Nephron progenitor cell (in vitro differentiated cells): ENCODE measurements at regions not wholly inside any gene's neighbourhood (a gene's known extent, or its start where the extent isn't known, plus 50 kb on each side); places are given as distances from the start of the nearest gene placed in this dataset.

Experiments used
- DNase-seq: peaks from one replicate; pipeline ENCODE4 v3.0.0; 2021
- H3K27ac Mint-ChIP-seq: 2 replicates; pipeline ENCODE4 v1.8.0; 2021; ENCODE audit warnings: mild to moderate bottlenecking, moderate library complexity, mixed read lengths
- H3K27me3 Mint-ChIP-seq: 2 replicates; pipeline ENCODE4 v1.8.0; 2021; ENCODE audit warnings: mild to moderate bottlenecking, low read depth, mixed read lengths; ENCODE audit not compliant: poor library complexity
- H3K36me3 Mint-ChIP-seq: 2 replicates; pipeline ENCODE4 v1.8.0; 2021; ENCODE audit warnings: low read depth, mixed read lengths
- H3K4me1 Mint-ChIP-seq: 2 replicates; pipeline ENCODE4 v1.8.0; 2021; ENCODE audit warnings: mixed read lengths
- H3K4me3 Mint-ChIP-seq: 2 replicates; pipeline ENCODE4 v1.8.0; 2021; ENCODE audit warnings: mild to moderate bottlenecking, moderate library complexity, mixed read lengths
- H3K9me3 Mint-ChIP-seq: 2 replicates; pipeline ENCODE4 v1.8.0; 2021; ENCODE audit warnings: mild to moderate bottlenecking, moderate library complexity, mixed read lengths
- TF ChIP-seq, protein P1 (sequence below): fragments of 200-600 bp; sonication (generic); IDR thresholded peaks from 2 replicates; pipeline ENCODE4 v1.5.0; 2021; ENCODE audit warnings: antibody characterized with exemption

DNA sequence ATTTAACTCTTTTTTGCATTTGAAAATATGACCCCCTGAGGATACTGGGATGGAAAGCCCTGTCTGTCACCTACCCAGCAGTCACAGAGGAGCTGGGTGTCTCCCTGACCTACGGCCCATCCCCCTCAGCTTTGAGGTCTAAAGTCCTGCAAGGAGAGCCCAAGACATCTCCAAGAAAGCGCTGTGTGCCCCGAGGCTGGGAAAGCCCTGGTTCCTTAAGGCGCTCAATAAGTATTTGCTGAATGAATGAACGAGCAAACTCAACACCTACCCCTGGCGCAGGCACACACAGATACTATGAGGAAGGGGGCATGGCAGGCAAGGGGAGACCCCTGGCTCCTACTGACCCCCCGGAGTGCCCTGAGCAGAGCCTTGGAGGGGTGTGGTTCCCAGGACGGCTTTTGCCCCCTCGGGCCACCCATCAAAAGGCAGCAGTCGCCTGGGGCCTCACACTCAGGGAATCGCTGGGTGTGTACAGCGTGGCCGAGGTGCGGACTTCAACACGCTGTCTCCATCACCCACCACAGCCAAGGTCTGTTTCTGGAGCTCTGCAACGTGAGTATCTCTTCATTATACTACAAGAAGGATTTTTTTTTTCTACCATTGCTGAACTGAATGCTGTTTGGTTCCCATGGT lies 211.6 kb downstream of the ERCC6L2 start:
- peaks cover 14% of the 10 kb centered on the region for H3K9me3 Mint-ChIP-seq
- DNase-seq: no peak
- H3K4me1 Mint-ChIP-seq: peaks cover 64% of the 10 kb centered on the region
- TF ChIP-seq, protein P1, sequence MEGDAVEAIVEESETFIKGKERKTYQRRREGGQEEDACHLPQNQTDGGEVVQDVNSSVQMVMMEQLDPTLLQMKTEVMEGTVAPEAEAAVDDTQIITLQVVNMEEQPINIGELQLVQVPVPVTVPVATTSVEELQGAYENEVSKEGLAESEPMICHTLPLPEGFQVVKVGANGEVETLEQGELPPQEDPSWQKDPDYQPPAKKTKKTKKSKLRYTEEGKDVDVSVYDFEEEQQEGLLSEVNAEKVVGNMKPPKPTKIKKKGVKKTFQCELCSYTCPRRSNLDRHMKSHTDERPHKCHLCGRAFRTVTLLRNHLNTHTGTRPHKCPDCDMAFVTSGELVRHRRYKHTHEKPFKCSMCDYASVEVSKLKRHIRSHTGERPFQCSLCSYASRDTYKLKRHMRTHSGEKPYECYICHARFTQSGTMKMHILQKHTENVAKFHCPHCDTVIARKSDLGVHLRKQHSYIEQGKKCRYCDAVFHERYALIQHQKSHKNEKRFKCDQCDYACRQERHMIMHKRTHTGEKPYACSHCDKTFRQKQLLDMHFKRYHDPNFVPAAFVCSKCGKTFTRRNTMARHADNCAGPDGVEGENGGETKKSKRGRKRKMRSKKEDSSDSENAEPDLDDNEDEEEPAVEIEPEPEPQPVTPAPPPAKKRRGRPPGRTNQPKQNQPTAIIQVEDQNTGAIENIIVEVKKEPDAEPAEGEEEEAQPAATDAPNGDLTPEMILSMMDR: no peak
- peaks cover 13% of the 10 kb centered on the region for H3K27me3 Mint-ChIP-seq
- H3K27ac Mint-ChIP-seq: no peak overlapping the region
- H3K36me3 Mint-ChIP-seq: peaks cover 11% of the 10 kb centered on the region
- H3K4me3 Mint-ChIP-seq: no peak overlapping the region

DNA sequence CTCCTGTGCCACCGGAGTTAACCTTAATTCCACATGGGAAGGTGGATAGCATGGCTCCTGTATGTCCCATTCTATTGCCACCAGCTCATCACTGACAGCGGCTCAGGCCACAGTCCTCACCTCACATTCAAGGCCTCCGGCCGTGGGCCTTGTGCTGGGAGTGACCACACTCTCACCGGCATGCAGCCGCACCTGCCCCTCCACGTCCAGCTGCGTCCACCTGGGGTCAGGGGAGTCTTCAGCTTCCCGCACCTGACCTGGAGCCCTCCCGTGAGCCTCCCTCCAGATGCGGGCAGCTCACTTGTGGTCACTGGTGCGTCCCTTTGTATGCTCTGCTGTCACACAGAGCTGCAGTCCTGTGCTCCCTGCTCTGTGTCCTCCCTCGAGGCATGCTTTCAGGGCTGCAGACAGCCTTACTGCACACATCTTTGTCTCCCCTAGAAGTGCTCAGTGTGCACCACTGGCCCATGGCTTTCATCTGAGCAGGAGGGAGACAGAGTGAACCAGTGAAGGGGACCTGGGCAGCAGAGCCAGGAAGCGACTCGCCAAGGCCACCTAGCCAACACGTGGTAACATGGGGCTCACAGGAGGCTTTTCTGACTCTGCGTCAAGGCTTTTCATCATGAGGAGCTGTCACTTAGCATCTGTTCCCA lies 210.1 kb downstream of the ERCC6L2 start:
- peaks cover 70% of the 10 kb centered on the region for H3K4me1 Mint-ChIP-seq
- TF ChIP-seq, protein P1: no peak
- H3K27ac Mint-ChIP-seq: no peak overlapping the region
- peak; percentile 12 for DNase-seq
- no peak overlapping the region for H3K4me3 Mint-ChIP-seq
- peaks cover 13% of the 10 kb centered on the region for H3K27me3 Mint-ChIP-seq
- H3K9me3 Mint-ChIP-seq: peaks cover 2% of the 10 kb centered on the region
- H3K36me3 Mint-ChIP-seq: no peaks in the 10 kb centered on the region

DNA sequence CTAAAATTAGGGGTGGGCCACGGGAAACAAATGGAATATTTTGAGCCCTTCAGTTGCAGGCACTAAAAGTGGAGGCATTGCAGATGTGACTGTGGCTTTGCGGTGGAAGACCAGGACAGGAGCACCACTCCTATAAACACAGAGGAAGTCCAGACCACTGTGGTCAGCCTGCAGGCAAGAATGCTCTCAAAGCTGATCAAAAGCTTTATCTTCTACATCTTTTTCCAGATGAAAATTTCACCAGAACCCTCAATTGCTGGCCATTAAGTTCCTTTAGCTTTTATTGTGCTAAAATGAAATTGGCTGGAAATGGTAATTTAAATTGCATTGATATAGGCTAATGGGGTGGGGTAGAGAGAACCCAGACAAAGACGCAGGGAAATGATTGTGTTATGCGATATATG lies 208.8 kb downstream of the ERCC6L2 start:
- no peaks in the 10 kb centered on the region for H3K36me3 Mint-ChIP-seq
- no peak for DNase-seq
- TF ChIP-seq, protein P1: no peak
- H3K9me3 Mint-ChIP-seq: no peaks in the 10 kb centered on the region
- H3K27ac Mint-ChIP-seq: no peak overlapping the region
- peaks cover 75% of the 10 kb centered on the region for H3K4me1 Mint-ChIP-seq
- H3K27me3 Mint-ChIP-seq: peaks cover 13% of the 10 kb centered on the region
- no peak overlapping the region for H3K4me3 Mint-ChIP-seq

DNA sequence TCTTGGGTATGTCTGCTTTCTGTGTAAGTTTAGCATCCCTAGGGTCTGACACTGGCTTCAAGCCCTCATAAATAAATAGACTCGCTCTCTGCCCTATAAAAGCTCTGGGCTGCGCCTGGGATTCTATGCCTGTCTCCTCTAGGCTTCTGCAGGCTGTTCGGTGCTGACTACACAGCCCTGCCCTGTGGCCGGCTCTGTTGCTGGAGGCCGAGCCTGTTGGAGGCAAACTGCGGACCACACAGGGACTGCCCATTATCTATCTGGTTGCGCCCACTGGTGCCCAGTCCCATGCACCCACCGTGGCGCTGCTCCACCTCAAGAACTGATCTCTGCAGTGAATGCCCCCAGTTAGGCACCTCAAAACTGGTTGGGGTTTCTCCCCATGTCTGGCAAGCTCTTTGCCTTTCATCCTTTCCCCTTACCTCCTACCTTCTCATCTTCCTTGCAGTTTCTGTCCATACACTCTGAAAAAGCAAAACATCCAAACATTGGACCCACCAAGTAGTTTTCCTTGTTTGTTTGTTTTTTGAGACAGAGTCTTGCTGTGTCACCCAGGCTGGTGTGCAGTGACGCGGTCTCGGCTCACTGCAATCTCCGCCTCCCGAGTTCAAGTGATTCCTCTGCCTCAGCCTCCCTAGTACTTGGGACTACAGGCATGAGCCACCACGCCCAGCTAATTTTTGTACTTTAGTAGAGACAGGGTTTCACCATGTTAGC lies 207.2 kb downstream of the ERCC6L2 start:
- H3K27ac Mint-ChIP-seq: peak overlapping the region; percentile 7
- H3K9me3 Mint-ChIP-seq: no peaks in the 10 kb centered on the region
- H3K4me1 Mint-ChIP-seq: peaks cover 66% of the 10 kb centered on the region
- H3K4me3 Mint-ChIP-seq: no peak overlapping the region
- TF ChIP-seq, protein P1: no peak
- H3K36me3 Mint-ChIP-seq: no peaks in the 10 kb centered on the region
- H3K27me3 Mint-ChIP-seq: peaks cover 13% of the 10 kb centered on the region
- no peak for DNase-seq

DNA sequence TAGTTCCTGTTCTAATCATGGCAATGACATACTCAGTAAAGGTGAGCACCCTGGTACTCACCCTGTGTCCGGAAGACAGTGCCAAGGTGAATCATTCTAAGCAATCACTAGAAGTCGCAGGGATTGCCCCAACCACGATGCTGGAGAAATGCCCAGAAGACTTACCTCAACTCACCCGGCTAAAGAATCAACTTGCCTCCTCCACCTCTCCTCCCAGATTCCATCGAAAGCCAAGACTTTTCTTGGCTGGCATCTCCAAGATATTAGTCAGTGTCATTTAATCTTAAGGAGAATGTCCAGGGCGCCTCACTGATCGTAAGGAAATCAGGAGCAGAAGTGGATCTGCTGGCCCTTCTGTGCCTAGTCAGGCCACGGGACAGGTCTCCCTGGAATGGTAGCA lies 204.9 kb downstream of the ERCC6L2 start:
- DNase-seq: no peak
- no peak overlapping the region for H3K27ac Mint-ChIP-seq
- peaks cover 5% of the 10 kb centered on the region for H3K27me3 Mint-ChIP-seq
- H3K4me1 Mint-ChIP-seq: peaks cover 48% of the 10 kb centered on the region
- H3K36me3 Mint-ChIP-seq: no peaks in the 10 kb centered on the region
- H3K9me3 Mint-ChIP-seq: no peaks in the 10 kb centered on the region
- no peak overlapping the region for H3K4me3 Mint-ChIP-seq
- TF ChIP-seq, protein P1: no peak
